HG03064 (cell line): ENCODE measurements at regions not wholly inside any gene's neighbourhood (a gene's known extent, or its start where the extent isn't known, plus 50 kb on each side); places are given as distances from the start of the nearest gene placed in this dataset.

ENCODE experiments used
- ATAC-seq: cut with Tn5 transposase; IDR thresholded peaks from one replicate; pipeline ENCODE4 v1.9.1; 2021; ENCODE audit warnings: low read depth; ENCODE audit not compliant: unreplicated experiment

DNA sequence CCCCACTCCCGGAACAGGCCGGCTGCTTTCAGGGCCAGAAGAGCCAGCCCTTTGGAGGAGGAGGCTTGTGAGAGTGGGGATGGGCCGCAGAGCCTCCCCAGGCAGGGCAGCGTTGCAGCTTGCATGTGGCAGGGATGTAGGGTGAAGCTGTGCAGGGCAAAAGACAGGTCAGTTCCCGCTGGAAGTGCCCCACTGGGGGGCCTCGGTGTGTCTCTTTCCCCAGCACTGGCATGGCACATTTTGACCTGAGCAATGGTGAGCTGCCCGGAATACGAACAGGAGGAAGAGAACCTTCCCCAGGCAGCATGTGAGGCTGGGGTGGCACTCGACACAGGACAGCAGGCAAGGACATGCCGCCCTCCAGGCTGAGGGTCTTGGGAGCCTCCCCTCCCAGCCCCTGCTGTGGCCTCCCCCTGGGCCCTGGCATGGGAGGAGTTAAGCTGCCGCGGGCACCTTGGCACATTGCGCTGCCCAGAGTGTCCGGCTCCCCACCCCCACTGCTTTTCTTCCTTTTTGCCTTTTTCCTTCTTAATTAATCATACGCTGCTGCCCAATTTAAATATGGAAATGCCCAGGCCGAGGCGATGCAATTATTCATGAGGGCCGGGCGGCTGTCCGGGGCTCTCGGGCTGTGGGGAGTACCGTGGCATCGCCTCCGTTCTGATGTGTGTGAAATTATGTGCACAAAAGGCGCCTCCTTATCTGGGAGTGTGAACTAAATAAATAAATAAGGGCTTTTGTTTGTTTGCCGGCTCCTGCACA lies 76.0 kb upstream of the WNT7B start:
- no peak for ATAC-seq

DNA sequence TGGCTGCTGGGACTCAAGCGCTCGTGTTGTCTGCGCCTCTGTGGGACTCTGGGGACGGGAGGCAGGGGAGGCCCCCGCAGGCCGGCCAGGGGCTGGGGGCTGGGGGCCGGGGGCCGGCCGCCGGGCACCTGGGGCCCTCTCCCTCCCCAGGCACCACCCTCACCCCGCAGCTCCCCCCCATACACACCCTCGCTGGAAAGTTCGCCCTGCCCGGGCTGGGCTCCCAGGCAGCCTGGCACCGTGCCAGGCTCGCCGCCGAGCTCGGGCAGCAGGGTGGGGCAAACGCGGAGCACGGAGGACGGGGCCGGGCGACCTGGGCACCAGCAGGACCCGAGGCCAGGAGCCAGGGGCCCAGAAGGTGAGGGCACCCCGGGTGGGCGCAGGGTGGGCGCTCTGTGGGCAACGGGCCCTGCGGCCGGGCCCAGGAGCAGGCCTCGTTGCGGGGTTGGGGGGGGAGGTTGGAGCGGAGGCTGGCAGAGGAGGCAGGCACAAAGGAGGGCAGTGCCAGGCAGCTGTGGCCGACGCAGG lies 76.7 kb upstream of the WNT7B start:
- ATAC-seq = no peak

DNA sequence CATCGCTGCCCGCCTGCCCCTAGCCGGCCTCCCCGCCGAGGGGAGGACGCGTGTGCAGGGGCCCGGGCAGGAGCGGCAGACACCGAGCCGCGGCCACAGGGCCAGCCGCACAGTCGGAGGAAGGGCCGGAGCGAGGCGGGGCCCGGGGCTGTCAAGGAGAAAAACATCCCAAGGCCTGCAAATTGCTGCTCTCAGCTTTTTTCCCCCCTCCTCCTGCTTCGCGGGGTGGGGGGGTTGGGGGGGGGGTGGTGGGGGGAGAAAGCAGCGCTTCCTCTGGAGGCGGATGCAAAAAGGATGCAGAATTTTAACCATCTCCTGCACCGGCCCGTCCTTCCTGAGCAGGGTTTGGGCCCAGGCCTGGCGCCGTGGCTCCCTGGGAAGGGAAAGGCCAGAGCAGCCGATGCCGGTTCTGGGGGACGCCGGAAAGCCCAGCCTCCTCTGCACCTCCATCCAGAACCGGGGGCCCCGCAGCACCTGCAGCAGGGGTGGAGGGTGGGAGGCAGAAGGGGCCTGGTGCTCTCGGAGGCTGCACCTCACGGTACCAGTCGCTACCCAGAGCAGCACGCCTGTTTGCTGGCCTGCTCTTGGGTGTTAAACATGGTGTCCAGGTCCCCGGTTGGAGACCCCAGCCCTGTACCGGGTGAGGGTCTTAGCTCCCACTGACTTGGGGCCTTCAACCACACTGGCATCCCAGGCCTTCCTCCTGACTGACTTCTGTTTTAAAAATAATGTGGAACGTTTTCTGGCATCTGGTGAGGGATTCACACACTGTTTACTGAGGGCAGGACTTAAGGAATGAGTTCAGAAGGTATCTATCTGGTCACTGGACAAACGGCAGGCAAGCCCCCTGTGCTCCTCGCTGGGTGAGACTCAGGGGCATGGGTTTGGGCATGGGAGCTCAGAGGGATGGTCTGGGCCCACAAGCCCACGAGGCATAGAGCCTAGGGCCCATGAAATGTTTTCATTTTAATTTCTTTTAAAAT lies 77.4 kb upstream of the WNT7B start:
- no peak for ATAC-seq

GRCh38 chr22:46055181-46055875 lies 78.4 kb upstream of the WNT7B start:
- no peak for ATAC-seq

DNA sequence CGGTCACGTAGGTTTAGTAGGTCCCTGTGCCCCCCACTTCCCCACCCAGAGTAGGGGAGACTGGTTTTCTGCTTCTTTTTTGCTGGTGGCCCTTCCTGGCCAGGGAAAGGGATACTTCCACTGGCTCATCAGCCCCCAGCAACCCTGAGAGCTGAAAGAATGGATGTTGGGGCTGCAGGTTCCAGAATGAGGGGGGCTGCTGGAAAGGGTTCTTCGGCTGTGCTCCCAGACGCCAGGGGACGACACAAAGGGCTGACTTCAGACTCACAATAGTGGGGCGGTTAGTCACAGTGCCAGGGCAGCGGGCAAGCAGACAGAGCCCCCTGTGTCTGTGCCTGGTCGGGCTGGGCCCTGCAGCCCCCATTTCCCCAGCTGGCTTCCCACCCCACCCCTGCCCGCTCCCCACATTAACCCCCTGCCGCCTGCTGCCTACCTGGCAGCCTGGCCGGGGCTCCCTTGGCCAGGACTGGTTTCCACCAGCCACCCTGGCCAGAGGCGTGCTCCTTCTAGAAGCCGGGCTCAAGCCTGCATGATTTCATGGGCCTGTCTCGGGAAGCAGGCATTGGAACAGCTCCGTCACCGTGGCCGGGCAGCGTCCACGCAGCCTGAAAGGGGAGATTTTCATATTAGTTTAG lies 79.1 kb upstream of the WNT7B start:
- no peak for ATAC-seq

DNA sequence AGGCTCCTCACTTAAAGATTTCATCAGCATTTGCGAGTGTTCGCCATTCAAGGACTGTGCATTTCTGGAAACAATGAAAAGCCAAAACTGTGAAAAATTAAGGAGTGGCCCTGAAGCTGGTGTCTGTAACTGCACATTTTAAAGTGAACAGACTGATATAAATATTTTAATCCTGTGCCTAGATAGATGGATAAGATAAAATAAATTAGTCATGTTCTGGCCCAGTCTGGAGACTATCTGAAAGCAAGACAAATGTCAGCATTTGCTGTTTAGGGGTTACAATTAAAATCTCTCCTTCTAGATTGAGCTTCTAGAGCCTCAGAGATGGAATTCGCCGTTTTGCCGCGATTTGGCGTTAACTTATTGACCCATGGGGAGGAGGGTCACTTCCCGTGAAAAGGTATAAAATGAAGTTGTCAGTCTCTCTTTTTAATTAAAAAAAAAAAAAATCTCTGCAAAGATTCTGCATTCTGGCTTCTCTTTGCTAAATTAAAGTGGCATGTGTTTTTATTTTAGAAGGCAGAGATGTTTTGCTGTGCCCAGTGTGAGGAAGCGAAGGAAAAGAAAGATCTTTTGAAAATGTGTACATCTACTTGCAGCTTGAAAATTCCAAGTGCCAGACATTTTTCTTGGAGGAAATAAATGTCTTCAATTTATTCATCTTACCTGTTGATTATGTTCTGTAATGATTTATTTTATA lies 79.7 kb upstream of the WNT7B start:
- no peak for ATAC-seq

DNA sequence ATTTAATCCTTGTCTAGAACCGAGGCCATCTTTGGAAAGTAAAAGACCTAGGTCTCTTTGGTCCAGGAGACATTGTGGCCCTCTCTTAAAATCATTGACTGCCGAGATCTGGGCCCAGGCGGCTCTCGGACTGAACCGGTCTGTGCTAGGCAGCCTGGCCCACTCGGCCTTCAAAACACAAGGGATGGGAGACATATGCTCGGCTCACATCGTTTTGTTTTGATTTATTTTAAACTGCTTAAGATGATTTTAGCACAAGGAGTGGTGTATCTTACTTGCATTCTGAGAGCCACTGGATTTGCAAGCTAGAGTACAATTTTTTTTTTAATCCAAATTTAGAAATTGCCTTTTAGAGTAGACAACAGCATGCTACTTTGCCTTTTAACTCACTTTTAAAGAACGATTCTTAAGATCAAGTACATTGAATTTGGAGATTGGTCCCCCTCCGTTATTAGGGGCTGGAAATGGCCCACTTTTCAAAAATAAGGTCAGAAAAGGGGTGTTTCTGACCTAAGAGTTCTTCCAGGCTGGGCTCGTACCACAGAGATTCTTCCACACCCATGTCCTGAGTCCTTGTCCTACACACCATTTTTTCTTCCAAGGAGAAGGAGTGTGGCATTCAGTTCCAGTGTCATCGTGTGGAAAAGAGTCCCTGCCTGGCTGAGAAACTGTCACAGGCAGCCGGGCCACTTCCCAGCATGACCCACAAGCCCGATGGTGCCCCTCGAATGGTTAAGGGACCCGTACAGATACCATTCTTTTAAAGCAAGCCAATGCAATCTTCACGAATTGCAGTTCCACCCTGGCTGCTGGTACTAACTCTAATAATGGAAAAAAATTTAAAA lies 80.5 kb upstream of the WNT7B start:
- ATAC-seq = no peak

DNA sequence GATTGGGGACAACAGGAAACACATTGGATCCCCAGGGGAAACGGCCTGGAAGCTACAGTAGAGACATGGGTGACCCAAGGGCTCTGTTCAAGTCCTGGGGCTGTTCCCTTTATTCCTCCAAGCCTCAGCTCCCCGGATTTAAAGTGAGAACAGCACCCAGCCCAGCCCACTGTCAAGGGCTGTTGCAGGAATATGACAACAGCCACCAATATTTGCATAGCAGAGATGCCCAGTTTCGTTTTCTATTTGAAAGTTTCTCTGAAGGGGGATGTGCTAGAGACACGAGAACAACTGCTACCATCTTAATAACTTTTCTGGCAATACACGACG lies 81.1 kb upstream of the WNT7B start:
- ATAC-seq = no peak

GRCh38 chr22:46058591-46059519 lies 81.9 kb upstream of the WNT7B start:
- ATAC-seq = no peak

- no peak for ATAC-seq
Measured at GRCh38 chr22:46060292-46061123, 83.5 kb upstream of the WNT7B start.

GRCh38 chr22:46061124-46061500 lies 84.2 kb upstream of the WNT7B start:
- ATAC-seq = no peak

DNA sequence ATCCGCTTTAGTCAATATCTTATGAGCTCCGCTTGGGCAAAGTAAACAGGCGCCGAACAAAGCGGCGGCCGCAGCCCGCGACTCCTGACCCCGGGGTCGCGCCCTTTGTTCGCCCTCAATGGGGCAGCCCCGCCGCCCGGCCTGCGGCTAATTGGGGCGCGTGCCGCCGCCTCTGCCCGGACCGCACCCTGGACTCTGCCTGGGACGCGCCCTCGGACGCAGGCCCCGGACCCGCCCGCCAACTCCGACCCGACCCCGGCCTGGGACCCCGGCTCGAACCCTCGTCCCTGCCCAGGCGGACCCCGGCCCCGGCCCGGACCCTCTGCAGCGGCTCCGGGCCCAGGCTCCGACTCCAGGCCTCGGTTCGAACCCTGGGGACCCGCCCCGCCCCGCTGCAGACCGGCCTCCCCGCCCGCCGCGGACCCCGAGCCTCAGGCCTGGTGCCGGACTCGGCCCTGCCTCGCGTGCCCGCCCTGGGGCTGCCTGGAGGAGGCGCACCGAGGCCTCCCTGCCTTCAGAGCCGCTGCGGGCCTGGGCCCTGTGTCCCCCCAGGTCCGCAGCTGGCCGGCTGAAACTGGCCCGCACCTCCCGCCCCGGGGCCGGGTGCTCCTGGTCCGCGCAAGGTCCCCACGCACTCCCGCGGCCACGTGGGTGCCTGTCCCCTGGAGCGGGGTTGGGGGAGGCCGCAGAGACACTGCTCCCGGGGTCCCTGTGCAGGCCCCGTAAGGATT lies 84.7 kb upstream of the WNT7B start:
- ATAC-seq = no peak

- ATAC-seq = no peak
Measured at GRCh38 chr22:46062232-46062615, 85.3 kb upstream of the WNT7B start.

DNA sequence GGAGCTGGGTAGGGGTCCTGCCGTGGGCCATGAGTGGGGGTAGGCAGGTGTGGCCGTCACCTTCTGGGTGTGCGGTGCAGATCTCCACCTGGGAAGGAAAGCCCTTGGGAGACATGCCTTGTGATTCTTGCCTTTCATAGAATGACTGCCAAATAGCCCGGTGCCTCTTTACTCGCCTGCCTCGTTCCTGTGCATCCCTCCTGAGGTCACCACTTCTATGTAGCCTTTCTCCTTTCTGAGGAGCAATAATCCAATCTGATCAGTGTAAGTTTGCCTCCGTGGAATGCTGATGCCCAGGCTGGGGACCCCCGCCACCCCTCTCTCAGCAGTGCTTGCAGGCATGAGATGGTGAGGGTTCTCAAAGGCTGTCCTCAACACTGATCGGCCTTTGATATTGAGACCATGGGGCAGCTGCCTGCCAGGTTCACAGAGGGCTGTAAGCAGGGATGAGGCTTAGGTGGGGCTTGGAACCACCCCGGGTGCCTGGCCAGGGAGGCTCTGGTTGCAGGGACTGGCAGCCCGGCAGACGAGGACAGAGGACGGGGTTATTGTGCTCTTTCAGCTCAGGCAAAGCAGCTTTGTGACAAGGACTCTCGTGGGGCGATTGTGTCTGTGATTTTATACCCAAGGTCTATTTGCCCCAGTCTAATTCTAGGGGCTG lies 86.1 kb upstream of the WNT7B start:
- ATAC-seq = no peak

GRCh38 chr22:46063846-46064227 lies 86.5 kb upstream of the PPARA start:
- no peak for ATAC-seq
